UCSD-AML1 (cell line): ENCODE measurements at regions not wholly inside any gene's neighbourhood (a gene's known extent, or its start where the extent isn't known, plus 50 kb on each side); places are given as distances from the start of the nearest gene placed in this dataset.

ENCODE experiments used
- DNase-seq: peaks from one replicate; lab custom pipeline; 2025; ENCODE audit not compliant: unreplicated experiment; lab: John Stamatoyannopoulos, UW

DNA sequence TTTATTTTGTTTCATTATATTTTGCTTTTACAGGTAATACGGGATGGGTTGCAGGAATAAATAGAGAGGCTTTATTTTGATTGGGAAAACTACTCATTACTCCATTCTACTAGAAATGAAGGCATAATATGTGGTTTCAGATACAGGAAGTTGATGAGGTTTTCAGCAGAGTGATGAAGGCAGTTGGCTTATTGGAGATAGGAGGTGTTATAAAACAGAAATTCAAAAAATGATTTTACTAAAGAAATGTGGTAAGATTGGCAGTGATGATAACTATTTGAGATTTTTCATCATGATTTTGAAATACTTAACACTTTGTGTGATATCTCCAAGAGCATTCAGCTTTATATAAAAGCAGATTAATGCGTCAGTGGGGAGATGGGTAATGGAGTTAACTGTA is 1445.7 kb upstream of the CADM2 start:
- no peak for DNase-seq

DNA sequence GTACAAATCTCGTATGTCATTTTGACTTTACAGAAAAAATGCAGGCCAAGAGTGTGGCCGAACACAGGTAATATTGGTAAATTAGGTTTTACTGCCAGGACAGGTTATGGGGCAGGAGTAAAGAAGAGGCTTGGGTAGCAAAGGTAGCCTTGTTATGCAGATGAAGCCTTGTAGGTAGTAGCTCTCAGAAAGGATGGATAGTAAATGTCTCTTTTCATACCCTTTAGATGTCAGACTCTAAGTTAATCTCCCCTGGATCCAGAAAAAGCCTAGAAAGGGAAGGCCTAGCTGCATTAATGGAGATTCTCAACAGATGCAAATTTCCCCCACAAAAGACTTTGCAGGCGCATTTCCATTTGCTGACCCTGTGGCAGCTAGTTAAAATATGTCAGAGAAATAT is 1445.1 kb upstream of the CADM2 start:
- no peak for DNase-seq

DNA sequence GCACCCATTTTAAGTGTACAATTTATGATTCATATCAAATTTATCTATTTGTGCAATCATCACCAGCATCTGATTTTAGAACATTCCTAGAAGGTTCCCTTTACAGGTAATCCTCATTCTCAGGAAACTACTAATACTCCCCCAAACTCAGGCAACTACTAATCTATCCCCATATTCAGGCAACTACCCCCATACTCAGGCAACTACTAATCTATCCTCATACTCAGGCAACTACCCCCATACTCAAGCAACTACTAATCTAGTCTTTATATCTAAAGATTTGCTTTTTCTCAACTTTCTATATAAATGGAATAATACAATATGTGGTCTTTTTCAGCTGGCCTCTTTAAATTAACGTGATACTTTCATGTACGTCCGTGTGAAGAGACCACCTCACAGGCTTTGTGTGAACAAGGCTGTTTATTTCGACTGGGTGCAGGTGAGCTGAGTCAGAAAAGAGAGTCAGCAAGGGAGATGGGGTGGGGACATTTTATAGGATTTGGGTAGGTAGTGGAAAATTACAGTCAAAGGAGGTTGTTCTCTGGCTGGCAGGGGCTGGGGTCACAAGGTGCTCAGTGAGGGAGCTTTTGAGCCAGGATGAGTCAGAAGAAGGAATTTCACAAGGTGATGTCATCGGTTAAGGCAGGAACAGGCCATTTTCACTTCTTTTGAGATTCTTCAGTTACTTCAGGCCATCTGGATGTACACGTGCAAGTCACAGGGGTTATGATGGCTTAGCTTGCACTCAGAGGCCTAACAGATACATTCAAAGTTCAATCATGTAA is 1444.5 kb upstream of the CADM2 start:
- DNase-seq: no peak

DNA sequence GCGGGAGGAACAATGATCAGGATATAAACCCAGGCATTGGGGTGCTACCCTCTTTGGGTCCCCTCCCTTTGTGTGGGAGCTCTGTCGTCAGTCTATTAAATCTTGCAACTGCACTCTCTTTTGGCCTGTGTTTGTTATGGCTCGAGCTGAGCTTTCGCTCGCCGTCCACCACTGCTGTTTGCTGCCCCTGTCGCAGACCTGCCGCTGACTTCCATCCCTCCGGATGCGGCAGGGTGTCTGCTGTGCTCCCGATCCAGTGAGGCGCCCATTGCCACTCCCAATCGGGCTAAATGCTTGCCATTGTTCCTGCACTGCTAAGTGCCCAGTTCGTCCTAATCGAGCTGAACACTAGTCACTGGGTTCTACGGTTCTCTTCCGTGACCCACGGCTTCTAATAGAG is 1443.7 kb upstream of the CADM2 start:
- no peak for DNase-seq

DNA sequence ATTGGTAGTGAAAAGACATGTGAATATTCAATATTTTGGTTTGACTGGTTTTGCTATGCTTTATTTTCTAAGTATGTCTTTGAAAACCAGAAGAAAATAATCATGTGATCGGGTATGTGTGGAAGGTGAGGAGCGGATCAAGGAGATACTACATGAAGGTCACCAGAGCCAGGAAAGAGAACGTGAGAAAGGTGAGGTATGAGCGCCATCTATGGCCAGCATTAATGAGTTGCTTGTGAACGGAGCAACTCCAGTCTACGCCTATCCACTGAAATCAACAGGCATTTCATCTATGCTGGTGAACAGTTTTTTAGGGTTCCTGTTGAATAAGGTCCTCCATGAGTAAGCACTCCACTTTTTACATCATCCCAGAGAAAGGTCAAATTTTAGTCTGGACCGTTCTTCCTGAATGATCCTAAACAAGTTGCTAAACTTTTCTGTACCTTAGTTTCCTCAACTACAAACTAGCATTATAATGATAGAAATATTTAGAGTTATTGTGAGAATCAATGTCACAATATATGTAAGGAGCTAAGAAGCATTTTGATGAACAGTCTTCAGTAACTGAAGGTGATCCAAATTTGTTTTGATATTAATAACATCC is 1435.2 kb upstream of the CADM2 start:
- DNase-seq: peak; percentile 14

DNA sequence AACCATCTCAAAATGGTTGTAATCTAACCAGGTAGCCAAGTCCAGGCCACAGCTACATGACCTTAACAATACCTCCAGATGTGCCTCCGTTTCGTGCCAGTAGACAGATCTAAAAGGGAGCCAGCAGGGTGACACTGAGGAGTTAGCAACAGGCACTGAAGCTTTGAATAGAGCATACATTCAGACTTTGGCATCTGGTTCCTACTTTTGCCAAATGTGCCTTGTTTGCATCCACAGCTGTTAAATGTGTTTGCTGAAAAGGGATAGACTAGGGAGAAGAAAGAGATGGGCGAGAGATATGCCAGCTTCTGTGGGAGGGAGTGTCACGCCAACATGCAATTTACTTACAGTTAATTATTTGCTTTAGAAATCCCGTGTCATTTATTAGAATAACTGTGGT is 1433.9 kb upstream of the CADM2 start:
- DNase-seq: no peak

DNA sequence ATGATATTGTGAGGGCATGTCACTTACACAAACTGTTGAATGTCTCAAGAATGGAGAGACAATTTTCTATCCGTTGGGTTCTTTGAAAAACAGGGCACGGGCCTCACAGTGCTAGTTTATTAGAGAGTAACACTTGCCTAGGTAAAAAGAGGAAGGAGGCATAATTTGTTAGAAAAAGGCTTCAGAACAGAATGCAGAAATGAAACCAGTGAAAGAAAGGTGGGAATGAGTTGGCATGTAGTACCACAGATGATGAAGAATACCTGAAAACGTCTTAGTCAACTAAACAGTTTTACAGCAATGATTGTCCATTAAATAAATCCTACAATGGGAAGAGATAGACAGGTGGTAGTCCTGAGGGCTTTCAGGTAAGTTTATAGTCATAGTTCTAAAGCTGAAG is 1399.7 kb upstream of the CADM2 start:
- no peak for DNase-seq

DNA sequence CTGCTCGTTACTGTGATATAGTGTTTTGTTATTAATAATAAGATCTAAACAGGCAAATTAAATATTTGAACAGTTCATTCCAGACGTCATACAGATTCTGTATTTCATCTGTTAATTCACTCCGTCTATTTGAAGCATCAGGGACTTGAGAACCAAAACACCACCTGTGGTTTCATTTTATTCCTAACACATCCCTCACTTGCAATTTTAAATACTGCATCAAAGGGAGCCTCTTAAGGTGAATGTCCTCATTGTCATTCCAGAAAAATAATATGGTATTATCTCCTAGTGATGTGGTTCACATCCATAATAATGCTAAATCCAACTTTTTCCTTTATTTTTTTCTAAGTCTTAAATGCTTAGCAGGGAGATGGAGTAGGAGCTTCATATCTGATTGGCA is 1390.9 kb upstream of the CADM2 start:
- DNase-seq: no peak

DNA sequence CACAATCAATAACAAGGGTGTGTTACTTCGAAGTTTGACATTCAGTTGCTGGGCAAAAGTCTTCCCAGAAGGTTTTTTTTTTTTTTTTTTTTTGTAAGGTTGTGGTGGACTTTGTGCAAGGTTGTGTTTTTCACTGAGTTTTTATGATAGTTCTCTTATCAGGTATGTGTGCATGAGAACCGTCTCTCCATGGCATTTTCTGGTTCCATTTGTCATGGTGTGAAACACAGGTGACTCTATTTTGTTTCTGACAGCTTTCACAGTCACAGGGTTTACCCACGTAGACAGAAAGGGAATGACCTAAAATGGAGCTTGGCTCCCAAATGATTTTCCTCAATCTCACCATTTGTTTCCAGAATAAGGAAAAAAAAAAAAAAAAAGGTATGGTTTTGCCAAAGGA is 1377.2 kb upstream of the CADM2 start:
- DNase-seq: no peak

DNA sequence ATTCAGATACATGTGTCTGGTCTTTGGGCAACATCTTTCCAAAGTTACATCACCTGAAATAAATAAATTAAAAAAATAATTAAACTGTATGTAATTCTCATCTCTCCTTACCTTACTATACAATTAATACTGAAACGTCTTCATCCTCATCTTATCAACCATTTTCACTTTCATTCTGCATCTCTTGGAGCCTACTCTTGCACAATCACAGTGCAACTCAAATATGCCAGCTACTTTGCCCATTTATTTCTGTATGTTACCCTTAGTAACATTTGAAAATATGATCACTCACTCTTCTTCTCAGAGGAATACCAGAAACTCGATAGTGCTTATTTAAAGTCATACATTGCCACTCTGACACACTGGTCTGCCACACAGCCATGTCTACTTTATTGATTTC is 1357.1 kb upstream of the CADM2 start:
- no peak for DNase-seq

DNA sequence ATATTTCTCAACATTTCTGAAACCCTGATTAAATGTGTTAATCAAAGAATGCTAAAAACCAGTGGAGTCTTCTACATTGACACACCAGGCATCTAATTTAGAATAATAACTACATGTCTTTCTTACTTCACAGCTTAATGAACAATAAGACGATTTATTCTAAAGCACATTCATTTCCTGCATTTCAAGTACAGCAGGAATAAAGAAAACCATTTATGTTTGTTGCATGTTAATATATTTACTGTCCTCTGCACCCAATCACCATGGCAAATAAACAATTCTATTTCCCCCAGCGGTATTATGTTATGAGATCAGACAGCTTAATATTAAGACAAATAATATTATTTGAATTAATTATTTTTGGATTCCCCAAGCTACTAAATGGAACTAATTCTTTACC is 1336.3 kb upstream of the CADM2 start:
- no peak for DNase-seq

DNA sequence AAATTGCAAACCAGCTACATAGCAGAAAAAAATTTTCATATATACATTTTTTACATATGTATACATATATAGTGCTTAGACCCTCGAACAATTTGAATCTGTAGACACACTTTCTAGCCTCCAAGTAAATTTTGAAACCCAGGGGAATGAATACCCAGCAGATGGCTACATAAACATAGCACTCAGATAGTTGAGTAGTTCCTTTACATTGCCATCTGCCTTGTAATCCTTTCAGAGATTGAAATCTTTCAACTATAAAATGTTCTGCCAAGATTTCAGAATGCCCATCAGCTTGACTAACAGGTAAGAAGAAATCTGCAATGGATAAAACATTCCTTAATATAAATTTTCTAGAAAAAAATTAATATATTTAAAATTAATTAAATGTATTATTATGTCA is 1333.5 kb upstream of the CADM2 start:
- no peak for DNase-seq

DNA sequence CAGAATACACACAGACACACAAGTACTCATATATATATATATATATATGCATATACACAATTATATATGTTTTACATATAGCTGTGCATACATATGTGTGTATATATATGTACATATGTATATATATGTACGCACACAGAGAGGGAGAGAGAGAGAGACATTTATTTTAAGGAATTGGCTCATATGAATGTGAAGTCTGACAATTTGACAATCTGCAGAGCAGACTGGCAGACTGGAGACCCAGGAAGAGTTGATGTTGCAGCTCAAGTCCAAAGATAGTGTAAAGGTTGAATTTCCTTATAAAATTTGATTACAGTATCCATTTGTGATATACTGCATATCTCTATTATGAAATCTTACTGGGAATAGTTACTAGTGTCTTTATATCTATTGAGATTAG is 1330.3 kb upstream of the CADM2 start:
- no peak for DNase-seq

DNA sequence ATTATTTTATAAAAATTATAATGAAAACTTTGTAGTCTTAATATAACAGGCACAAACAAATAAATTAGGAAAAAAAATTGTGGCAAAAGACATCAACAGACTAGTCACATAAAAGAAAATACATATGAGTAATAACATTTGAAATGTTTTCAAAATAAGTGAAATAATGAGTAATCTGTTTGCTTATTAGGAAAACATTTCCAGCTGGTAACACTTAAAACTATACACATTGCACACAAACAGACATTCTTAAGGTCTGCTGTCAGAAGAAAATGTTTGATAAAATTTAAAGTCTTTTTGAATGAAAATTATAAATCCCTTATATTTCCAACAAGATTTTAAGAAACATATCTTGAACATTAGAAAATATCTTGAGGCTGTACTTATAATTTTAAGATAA is 1326.3 kb upstream of the CADM2 start:
- DNase-seq: no peak

DNA sequence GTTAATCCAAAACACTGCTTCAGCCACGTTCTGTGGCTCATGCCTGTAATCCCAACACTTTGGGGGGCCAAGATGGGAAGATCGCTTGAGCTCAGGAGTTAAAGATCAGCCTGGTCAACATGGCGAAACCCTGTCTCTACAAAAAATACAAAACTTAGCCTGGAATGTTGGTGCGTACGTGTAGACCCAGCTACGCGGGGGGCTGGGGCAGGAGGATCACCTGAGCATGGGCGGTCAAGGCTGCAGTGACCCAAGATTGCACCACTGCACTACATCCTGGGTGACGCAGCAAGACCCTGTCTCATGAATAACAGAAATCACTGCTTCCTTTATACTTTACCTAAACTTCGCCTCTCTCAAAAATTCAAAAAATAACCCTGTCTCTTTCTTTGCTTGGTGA is 1325.0 kb upstream of the CADM2 start:
- DNase-seq: no peak

DNA sequence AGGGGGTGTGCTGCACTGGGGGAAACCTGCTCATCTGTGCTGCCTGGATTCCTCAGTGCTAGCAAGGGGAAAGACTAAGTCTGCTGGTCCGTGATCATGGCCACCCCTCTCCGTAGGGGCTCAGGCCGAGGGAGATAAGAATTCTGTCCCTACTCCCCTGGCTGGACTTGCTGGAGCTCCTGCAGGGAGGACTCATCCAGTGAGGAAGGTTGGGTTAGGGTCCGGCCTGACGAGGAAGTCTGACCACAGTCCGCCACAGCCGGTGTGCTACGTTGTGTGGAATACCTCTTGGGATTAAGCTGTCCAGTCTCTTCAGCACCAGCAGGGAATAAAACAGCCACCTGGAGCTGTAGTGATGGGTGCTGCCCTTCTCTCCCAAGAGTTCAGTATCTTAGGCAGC is 1309.1 kb upstream of the CADM2 start:
- peak; percentile 1 for DNase-seq

DNA sequence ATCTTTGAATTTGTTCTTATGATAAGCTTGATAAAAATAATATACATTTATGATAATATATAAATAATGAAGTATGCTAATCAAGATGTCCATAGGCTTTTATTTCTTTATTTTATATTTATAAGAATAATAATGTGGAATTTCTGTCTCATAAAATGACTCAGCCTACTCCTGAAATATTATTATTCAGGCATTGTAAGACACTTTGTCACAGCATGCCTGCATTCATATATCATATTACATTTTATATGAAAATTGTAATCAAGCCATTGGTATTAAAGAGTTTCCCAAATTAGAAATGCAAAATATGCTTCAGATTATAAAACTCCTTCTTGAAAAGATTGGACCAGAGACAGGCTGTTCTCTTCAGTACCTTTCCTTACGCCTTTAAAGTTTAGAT is 1303.7 kb upstream of the CADM2 start:
- no peak for DNase-seq

DNA sequence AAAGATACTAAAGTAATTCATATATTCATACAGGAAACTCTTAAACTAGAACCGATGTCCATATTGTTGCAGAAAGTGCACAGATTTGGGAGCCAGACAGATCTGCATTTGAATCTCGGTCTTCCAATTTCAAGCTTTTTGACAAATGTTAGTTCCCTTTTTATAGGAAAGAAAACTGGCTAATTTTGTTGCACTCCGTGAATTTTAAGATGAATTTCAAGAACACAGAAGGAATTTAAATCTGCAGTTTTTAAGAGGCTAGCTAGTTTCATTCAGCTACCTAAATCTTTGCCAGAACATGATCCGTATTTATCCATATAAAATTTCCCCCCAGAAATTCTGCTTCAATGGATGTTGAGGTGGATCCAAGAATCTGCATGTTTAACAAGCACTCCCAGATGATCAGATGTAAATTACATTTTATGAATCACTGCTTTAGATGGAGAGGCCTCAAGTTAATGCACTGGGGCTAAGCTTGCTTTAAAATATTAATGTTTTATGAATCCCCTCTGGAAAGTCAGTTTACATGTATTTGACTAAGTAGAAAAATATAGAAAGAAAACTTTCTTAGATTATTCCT is 1296.3 kb upstream of the CADM2 start:
- no peak for DNase-seq

DNA sequence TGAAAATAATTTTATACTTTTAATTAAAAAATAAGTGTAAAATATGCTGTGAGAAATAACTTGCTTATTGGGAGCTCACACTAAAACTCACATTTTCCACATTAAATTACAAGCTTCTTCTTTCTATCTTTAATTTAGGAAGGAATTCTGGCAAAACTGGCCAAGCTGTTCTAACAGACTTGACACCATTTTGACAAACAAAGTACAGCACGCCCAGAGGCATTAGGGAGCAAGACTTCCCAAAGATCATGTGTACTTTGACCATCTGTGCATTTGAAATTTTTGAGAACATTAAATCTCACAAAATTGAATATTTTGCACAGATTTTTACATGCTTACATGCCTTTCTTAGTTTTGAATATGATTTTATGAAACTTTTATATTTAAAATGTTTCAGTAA is 1288.4 kb upstream of the CADM2 start:
- DNase-seq: no peak

DNA sequence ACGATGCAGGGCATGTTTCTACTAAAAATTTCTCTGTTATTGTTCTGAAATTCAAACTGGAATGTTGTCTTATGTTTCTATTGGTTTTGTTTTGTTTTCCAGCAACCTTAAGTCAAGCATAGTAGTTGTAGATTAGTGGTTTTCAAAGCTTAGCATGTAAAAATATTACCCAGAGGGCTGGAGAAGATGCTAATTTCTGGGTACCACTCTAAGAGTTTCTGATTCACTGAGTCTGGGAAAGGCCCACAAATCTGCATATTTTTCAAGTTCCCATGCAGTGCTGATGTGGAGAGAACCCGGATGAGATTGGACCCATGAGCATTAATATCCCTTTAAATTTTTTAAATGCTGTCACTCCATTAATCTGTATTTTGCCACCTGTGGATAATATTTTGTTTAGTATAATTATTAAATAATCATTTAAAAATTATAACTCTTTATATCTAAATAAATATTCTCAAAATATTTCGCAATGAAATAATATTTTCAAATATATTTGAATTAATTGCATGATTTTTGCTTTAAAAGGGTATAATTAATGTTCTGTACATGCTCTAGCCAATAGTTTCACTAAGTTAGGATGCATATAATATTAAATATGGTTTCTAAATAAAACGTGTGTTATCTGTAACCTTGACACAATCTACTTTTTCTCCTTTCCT is 1274.7 kb upstream of the CADM2 start:
- DNase-seq: no peak

DNA sequence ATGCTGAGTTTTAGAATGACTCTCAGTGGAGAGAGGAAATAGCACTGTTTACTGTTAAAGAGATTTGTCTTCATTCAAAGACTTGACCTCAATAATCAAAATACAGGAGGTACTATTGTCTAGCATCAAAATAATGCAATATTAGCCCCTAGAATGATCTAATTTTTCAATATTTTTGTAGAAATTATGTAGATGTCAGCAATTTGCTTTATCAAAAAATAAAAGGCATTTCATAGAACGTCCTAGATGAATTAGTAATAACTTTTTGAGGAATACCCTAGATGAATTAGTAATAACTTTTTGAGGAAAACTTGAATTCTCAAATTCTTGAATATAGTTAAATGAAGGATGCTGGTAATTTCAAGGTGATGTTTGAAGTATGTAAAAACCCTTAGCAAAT is 1252.1 kb upstream of the CADM2 start:
- DNase-seq: no peak

DNA sequence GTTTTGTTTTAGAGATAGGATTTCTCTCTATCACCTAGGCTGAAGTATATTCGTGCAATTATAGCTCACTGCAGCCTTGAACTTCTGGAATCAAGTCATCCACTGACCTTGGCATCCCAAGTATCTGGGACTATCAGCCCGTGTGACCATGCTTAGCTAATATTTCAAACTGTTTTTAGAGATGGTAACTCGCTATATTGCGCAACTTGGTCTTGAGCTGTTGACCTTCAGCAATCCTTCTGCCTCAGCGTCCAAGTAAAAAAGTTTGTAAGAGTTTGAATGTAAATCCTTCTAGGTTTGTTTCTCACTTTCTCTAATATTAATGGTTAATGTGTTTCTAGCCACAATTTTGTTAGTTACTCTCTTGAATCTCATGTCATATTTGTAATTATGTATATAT is 1243.5 kb upstream of the CADM2 start:
- no peak for DNase-seq
